Spleen (tissue), 7 donors: ENCODE measurements at regions not wholly inside any gene's neighbourhood (a gene's known extent, or its start where the extent isn't known, plus 50 kb on each side); places are given as distances from the start of the nearest gene placed in this dataset.

ENCODE experiments used
- POLR2A ChIP-seq, 3 donors: fragments of 450-650 bp; IDR thresholded peaks; one replicate each; pipeline ENCODE4 v1.5.1; 2017; ENCODE audit warnings: antibody characterized with exemption in 3 of 3, mild to moderate bottlenecking in 1 of 3
- POLR2AphosphoS5 ChIP-seq, 3 donors: sonication (generic); formaldehyde crosslinking; IDR thresholded peaks; one replicate each; pipeline ENCODE4 v1.5.1; 2017; ENCODE audit warnings: antibody characterized with exemption in 3 of 3
- TF ChIP-seq, protein P1 (sequence below), 11 experiments: fragments of 200-600 bp in 7 of 11; fragments of 450-650 bp in 4 of 11; sonication (generic) in 4 of 11; IDR thresholded peaks in 8 of 11; conservative IDR thresholded peaks in 3 of 11; 1 replicate in 7 of 11; 2 replicates in 4 of 11; pipeline versions ENCODE4 v1.4.0 to v1.8.0; 2016 to 2021; ENCODE audit warnings: antibody characterized with exemption in 11 of 11, inconsistent platforms in 4 of 11, mild to moderate bottlenecking in 1 of 11
- donor health status: DM: no; HTN: no; CAD: no; lungs with moderate emphysema.
- donor health status: DM: no; HTN: no; CAD: no.
- donor health status: DM: no; HTN: no; CAD: no.

DNA sequence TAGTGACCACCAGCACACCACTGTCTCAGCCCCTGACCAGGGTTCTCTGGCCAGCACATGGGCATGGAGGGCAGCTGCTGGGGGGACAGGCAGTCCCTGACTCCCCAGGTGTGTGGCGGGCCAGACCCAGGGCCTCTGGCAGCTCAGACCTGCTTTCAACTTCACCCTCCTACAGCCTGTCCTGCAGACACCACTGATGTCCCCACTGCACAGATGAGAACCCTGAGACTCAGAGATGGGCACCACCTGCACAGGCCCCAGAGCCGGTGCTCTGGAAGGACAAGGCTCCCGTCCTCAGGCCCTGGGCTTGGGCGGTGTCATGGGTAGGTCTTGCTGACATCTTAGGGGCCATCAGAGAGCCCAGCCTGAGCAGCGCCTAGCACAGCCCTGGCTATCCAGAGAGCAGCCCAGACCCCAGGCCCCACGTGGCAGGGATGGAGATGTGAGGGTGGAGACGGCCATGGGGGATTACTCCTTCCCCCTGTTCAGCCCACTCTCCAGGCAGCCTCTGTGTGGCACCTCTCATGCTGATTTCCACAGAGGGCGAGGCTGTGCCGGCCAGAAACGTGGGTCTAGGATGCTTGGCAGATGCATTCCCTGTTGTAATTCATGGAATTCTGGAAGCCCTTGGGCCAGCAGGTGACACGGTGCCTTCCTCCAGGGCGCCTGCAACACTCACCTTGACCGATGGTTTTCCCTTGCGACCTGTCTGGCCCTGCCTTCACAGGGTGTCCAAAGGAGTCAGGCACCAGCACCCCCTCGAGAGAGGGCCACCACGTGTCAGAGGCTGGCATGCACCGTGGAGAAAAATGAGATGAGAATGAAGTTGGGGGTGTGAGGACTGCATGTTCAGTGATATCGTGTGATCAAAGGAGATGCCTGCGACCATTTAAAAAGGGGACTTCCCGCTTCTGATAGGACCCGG lies 61.2 kb upstream of the GLI2 start:
- TF ChIP-seq, protein P1, sequence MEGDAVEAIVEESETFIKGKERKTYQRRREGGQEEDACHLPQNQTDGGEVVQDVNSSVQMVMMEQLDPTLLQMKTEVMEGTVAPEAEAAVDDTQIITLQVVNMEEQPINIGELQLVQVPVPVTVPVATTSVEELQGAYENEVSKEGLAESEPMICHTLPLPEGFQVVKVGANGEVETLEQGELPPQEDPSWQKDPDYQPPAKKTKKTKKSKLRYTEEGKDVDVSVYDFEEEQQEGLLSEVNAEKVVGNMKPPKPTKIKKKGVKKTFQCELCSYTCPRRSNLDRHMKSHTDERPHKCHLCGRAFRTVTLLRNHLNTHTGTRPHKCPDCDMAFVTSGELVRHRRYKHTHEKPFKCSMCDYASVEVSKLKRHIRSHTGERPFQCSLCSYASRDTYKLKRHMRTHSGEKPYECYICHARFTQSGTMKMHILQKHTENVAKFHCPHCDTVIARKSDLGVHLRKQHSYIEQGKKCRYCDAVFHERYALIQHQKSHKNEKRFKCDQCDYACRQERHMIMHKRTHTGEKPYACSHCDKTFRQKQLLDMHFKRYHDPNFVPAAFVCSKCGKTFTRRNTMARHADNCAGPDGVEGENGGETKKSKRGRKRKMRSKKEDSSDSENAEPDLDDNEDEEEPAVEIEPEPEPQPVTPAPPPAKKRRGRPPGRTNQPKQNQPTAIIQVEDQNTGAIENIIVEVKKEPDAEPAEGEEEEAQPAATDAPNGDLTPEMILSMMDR (IDR thresholded peaks at IDR 0.05 in 8 of 11, conservative IDR thresholded peaks at IDR 0.05 in 3 of 11): no peak
- TF ChIP-seq POLR2A (IDR thresholded peaks at IDR 0.05) (no peak), POLR2AphosphoS5 (IDR thresholded peaks at IDR 0.05) (no peak)
